ENCODE measurements at regions not wholly inside any gene's neighbourhood (a gene's known extent, or its start where the extent isn't known, plus 50 kb on each side); places are given as distances from the start of the nearest gene placed in this dataset.

GRCh38 chr2:65916177-65916576 lies 483.8 kb upstream of the SPRED2 start:
- TF ChIP-seq CTCF (IDR thresholded peaks at IDR 0.05) (no peak), POLR2A (IDR thresholded peaks at IDR 0.05) (no peak)
